H1 (cell line): ENCODE measurements at regions not wholly inside any gene's neighbourhood (a gene's known extent, or its start where the extent isn't known, plus 50 kb on each side); places are given as distances from the start of the nearest gene placed in this dataset.

ENCODE experiments used
- CTCF ChIA-PET: fragments of 300-600 bp; sonication (Branson Sonifier 250); formaldehyde crosslinking; loops from one replicate; lab custom pipeline; 2021; ENCODE audit not compliant: partially characterized antibody; lab: Charles Lee
- POLR2A ChIA-PET: fragments of 300-600 bp; sonication (Branson Sonifier 250); formaldehyde crosslinking; loops from one replicate; lab custom pipeline; 2021; ENCODE audit warnings: inconsistent platforms; ENCODE audit not compliant: partially characterized antibody; lab: Charles Lee
- DNase-seq, 2 experiments: peaks; one replicate each; pipeline versions ENCODE4 v3.0.0 to v3.0.0-alpha.2; 2010 to 2022; ENCODE audit warnings: low spot score in 2 of 2, low read depth in 1 of 2, mixed read lengths in 1 of 2
- FAIRE-seq: peaks from 2 replicates; lab custom pipeline; 2011; peaks lifted over from hg19 to GRCh38; lab: Jason Lieb, UNC
- H2AFZ ChIP-seq: 2 replicates; pipeline ENCODE4 v1.8.1; 2012; ENCODE audit warnings: low read length, inconsistent platforms
- H2AK5ac ChIP-seq: 2 replicates; pipeline ENCODE4 v1.6.1; 2013; ENCODE audit warnings: low read depth, low read length
- H2BK120ac ChIP-seq: replicated peaks from 2 replicates; pipeline ENCODE3; 2013; ENCODE audit warnings: low read depth, low read length, inconsistent platforms
- H2BK12ac ChIP-seq: 2 replicates; pipeline ENCODE4 v1.6.1; 2013; ENCODE audit warnings: low read depth, low read length
- H2BK15ac ChIP-seq: 2 replicates; pipeline ENCODE4 v1.6.1; 2013; ENCODE audit warnings: low read length
- H2BK20ac ChIP-seq: 2 replicates; pipeline ENCODE4 v1.6.1; 2013; ENCODE audit warnings: low read length
- H2BK5ac ChIP-seq: 2 replicates; pipeline ENCODE4 v1.6.1; 2013; ENCODE audit warnings: low read depth, low read length
- H3K14ac ChIP-seq: 2 replicates; pipeline ENCODE4 v1.6.1; 2013; ENCODE audit warnings: inconsistent platforms; ENCODE audit not compliant: insufficient read length
- H3K18ac ChIP-seq: 2 replicates; pipeline ENCODE4 v1.6.1; 2013; ENCODE audit warnings: low read length; ENCODE audit errors: extremely low read depth
- H3K23ac ChIP-seq: 2 replicates; pipeline ENCODE4 v1.6.1; 2013; ENCODE audit warnings: inconsistent platforms; ENCODE audit not compliant: insufficient read length
- H3K23me2 ChIP-seq: 2 replicates; pipeline ENCODE4 v1.6.1; 2013; ENCODE audit warnings: low read depth, low read length
- H3K27ac ChIP-seq: 2 replicates; pipeline ENCODE4 v1.6.1; 2011; ENCODE audit warnings: low read depth, low read length, inconsistent platforms
- H3K27me3 ChIP-seq, 4 experiments: replicated peaks in 1 of 4; 1 replicate in 1 of 4; 2 replicates in 3 of 4; pipeline versions ENCODE4 v1.6.1 to v1.8.1; 2011 to 2013; ENCODE audit warnings: low read length in 3 of 4, mild to moderate bottlenecking in 3 of 4, inconsistent platforms in 2 of 4, mixed read lengths in 2 of 4, moderate library complexity in 1 of 4; ENCODE audit not compliant: control insufficient read depth in 3 of 4, insufficient read depth in 3 of 4; ENCODE audit errors: extremely low read depth in 1 of 4
- H3K36me3 ChIP-seq, 4 experiments: 2 replicates each; pipeline versions ENCODE4 v1.6.1 to v1.8.1; 2011 to 2013; ENCODE audit warnings: mild to moderate bottlenecking in 4 of 4, low read length in 3 of 4, moderate library complexity in 2 of 4, control low read depth in 1 of 4, inconsistent platforms in 1 of 4; ENCODE audit not compliant: insufficient read depth in 4 of 4, control insufficient read depth in 2 of 4
- H3K4ac ChIP-seq: replicated peaks from 2 replicates; pipeline ENCODE3; 2013; ENCODE audit warnings: low read length, low read depth, mixed read lengths, inconsistent platforms; ENCODE audit not compliant: insufficient read length
- H3K4me1 ChIP-seq, 4 experiments: replicated peaks in 1 of 4; 1 replicate in 1 of 4; 2 replicates in 3 of 4; pipeline versions ENCODE4 v1.6.1 to v1.8.1; 2011 to 2013; ENCODE audit warnings: low read length in 3 of 4, inconsistent platforms in 2 of 4, mixed read lengths in 1 of 4; ENCODE audit not compliant: insufficient read depth in 4 of 4, control insufficient read depth in 3 of 4
- H3K4me2 ChIP-seq, 2 experiments: 2 replicates each; pipeline versions ENCODE4 v1.6.1 to v1.8.1; 2011 to 2013; ENCODE audit warnings: low read depth in 2 of 2, low read length in 2 of 2, control low read depth in 1 of 2, inconsistent platforms in 1 of 2, mild to moderate bottlenecking in 1 of 2; ENCODE audit not compliant: insufficient read depth in 1 of 2
- H3K4me3 ChIP-seq, 4 experiments: fragments of 200-600, 300-600 bp in 1 of 4; sonication (generic), shearing (Covaris generic), sonication (Bioruptor Twin) in 1 of 4; 2 replicates each; pipeline versions ENCODE4 v1.5.1 to v1.8.1; 2011 to 2016; ENCODE audit warnings: low read length in 4 of 4, low read depth in 3 of 4, control low read depth in 2 of 4, inconsistent platforms in 2 of 4, mild to moderate bottlenecking in 2 of 4, mixed read lengths in 1 of 4, moderate library complexity in 1 of 4; ENCODE audit not compliant: insufficient read depth in 2 of 4; ENCODE audit errors: extremely low read depth in 1 of 4
- H3K56ac ChIP-seq: replicated peaks from 2 replicates; pipeline ENCODE3; 2013; ENCODE audit warnings: low read depth, mild to moderate bottlenecking, mixed read lengths, low read length, inconsistent platforms; ENCODE audit not compliant: insufficient read length
- H3K79me1 ChIP-seq: 2 replicates; pipeline ENCODE4 v1.6.1; 2013; ENCODE audit warnings: low read depth, low read length, control low read depth
- H3K79me2 ChIP-seq, 2 experiments: 2 replicates each; pipeline versions ENCODE4 v1.6.1 to v1.8.1; 2012 to 2013; ENCODE audit warnings: low read length in 2 of 2, mild to moderate bottlenecking in 2 of 2, inconsistent platforms in 1 of 2; ENCODE audit not compliant: insufficient read depth in 2 of 2, control insufficient read depth in 1 of 2
- H3K9ac ChIP-seq, 4 experiments: replicated peaks in 1 of 4; 1 replicate in 1 of 4; 2 replicates in 3 of 4; pipeline versions ENCODE4 v1.6.1 to v1.8.1; 2011 to 2013; ENCODE audit warnings: low read depth in 3 of 4, low read length in 3 of 4, control low read depth in 2 of 4, mild to moderate bottlenecking in 2 of 4, moderate library complexity in 2 of 4, inconsistent platforms in 1 of 4; ENCODE audit errors: extremely low read depth in 1 of 4
- H3K9me3 ChIP-seq, 2 experiments: 2 replicates each; pipeline versions ENCODE4 v1.6.1 to v1.8.1; 2012 to 2013; ENCODE audit warnings: mild to moderate bottlenecking in 2 of 2, moderate library complexity in 2 of 2, control low read depth in 1 of 2, inconsistent platforms in 1 of 2, low read depth in 1 of 2, low read length in 1 of 2, mixed read lengths in 1 of 2; ENCODE audit not compliant: insufficient read depth in 2 of 2
- H4K20me1 ChIP-seq, 2 experiments: replicated peaks in 1 of 2; 2 replicates each; pipeline versions ENCODE3 to v1.8.1; 2011 to 2013; ENCODE audit warnings: inconsistent platforms in 2 of 2, low read length in 2 of 2, mild to moderate bottlenecking in 1 of 2; ENCODE audit not compliant: insufficient read depth in 2 of 2, control insufficient read depth in 1 of 2
- H4K5ac ChIP-seq: 2 replicates; pipeline ENCODE4 v1.6.1; 2013; ENCODE audit warnings: low read length, low read depth, mixed read lengths, inconsistent platforms; ENCODE audit not compliant: insufficient read length
- H4K8ac ChIP-seq: 2 replicates; pipeline ENCODE4 v1.8.0; 2013; ENCODE audit warnings: mild to moderate bottlenecking, moderate library complexity, low read length, inconsistent platforms; ENCODE audit not compliant: insufficient read depth; ENCODE audit errors: extremely low read depth
- H4K91ac ChIP-seq: replicated peaks from 2 replicates; pipeline ENCODE3; 2013; ENCODE audit warnings: low read length, mixed read lengths, inconsistent platforms; ENCODE audit not compliant: insufficient read length
- JUND ChIP-seq: IDR thresholded peaks from 2 replicates; pipeline ENCODE4 v1.6.1; 2011; ENCODE audit warnings: mild to moderate bottlenecking, improper control_type of control experiment, low read length
- TEAD4 ChIP-seq: IDR thresholded peaks from 2 replicates; pipeline ENCODE4 v1.6.1; 2012; ENCODE audit warnings: low read depth, low read length, inconsistent platforms, mixed read lengths
- WGBS, 2 experiments: shearing (Covaris generic) in 1 of 2; methylation state at CpG; one replicate each; pipeline versions ENCODE4 v1.1.6 to v1.1.7; 2013 to 2015; ENCODE audit warnings: low lambda C conversion rate in 2 of 2, mixed read lengths in 2 of 2, inconsistent platforms in 1 of 2, low coverage in 1 of 2, missing lambda C conversion rate in 1 of 2; ENCODE audit not compliant: insufficient replicate concordance in 2 of 2, insufficient coverage in 1 of 2, insufficient read length in 1 of 2; ENCODE audit errors: extremely low coverage in 1 of 2, missing lambda C conversion rate in 1 of 2; 5-methylcytosine and 5-hydroxymethylcytosine counted together

DNA sequence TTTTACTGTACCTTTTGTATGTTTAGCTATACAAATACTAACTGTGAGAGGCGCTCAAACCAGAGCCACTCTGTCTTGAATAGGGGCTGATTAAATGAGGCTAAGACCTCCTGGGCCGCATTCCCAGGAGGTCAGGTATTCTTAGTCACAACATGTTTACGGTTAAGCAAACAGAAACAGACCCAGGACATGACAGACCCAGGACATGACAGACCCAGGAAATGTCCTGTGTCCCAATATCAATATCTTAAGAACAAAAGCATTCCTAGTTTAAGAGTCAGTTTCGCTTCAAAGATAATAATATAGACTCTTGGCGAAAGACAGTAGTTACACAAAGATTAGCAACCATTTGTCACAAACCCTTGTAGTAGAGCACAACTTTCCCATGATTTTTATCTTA, 304.5 kb downstream of the CCSER2 start:
- ChIA-PET CTCF (interaction anchor here (0.6 to 3.5 kb wide), 5 partner anchors 10 to 1454 kb away, joined by 3 to 14 read pairs (median 3); no protein-coding TSS in a partner anchor), POLR2A (no interaction called here)
- DNase-seq = peak in 1 of 2 experiments; percentile 9
- Histone ChIP-seq H2AK5ac (no peak overlapping the region), H3K9me3 (no peaks in the 10 kb centered on the region), H2BK12ac (no peak overlapping the region), H3K36me3 (no peaks in the 10 kb centered on the region), H3K9ac (no peak overlapping the region), H3K18ac (no peak overlapping the region), H3K4ac (no peak overlapping the region), H3K23ac (no peak overlapping the region), H2BK120ac (no peak overlapping the region), H3K56ac (no peak overlapping the region), H2BK15ac (no peak overlapping the region), H3K4me3 (no peak overlapping the region), H2BK5ac (no peak overlapping the region), H3K4me2 (no peak overlapping the region), H2AFZ (no peak overlapping the region), H3K79me2 (no peaks in the 10 kb centered on the region), H3K14ac (no peak overlapping the region), H3K27me3 (no peaks in the 10 kb centered on the region), H2BK20ac (no peak overlapping the region), H4K8ac (no peak overlapping the region), H4K91ac (no peak overlapping the region), H4K20me1 (peaks cover 0 to 1% of the 10 kb centered on the region in 2 experiments), H4K5ac (no peak overlapping the region), H3K27ac (no peak overlapping the region), H3K23me2 (no peaks in the 10 kb centered on the region), H3K79me1 (no peaks in the 10 kb centered on the region), H3K4me1 (peaks cover 0 to 4% (median 0%) of the 10 kb centered on the region in 4 experiments; a peak in 1 of 7 replicates)
- WGBS, 2 experiments = 84% methylated on average over 5 of the region's 5 CpGs; no CpG with 5 or more reads in 1 of the 2 experiments
- FAIRE-seq = no peak
- TF ChIP-seq JUND = no peak
- 0 out of 2 replicates have a peak, but pooled peaks have one; percentile 10 for TF ChIP-seq TEAD4
